ENCODE measurements at regions not wholly inside any gene's neighbourhood (a gene's known extent, or its start where the extent isn't known, plus 50 kb on each side); places are given as distances from the start of the nearest gene placed in this dataset.

- no peak for DNase-seq
- intact Hi-C loops (cut with DNase I): no loop called here
These were observed 105.9 kb upstream of the RPL38 start for GRCh38 chr17:74097450-74098135.

- intact Hi-C loops (cut with DNase I): no loop called here
- DNase-seq: no peak
These were observed 105.1 kb upstream of the RPL38 start for GRCh38 chr17:74098136-74099024.

GRCh38 chr17:74099442-74100340, 103.8 kb upstream of the RPL38 start:
- intact Hi-C loops (cut with DNase I): no loop called here
- no peak for DNase-seq

- intact Hi-C loops (cut with DNase I): no loop called here
- no peak for DNase-seq
These were observed 98.6 kb upstream of the RPL38 start for GRCh38 chr17:74104921-74105320.

- intact Hi-C loops (cut with DNase I): no loop called here
- DNase-seq: no peak
These were observed 96.4 kb upstream of the RPL38 start for GRCh38 chr17:74107107-74107506.

- DNase-seq: no peak
- intact Hi-C loops (cut with DNase I): no loop called here
These were observed 95.3 kb upstream of the RPL38 start for GRCh38 chr17:74108126-74108705.

- intact Hi-C loops (cut with DNase I): no loop called here
- no peak for DNase-seq
These were observed 93.0 kb upstream of the RPL38 start for GRCh38 chr17:74110467-74110866.

GRCh38 chr17:74113326-74113725, 90.2 kb upstream of the RPL38 start:
- intact Hi-C loops (cut with DNase I): no loop called here
- no peak for DNase-seq

- no peak for DNase-seq
- intact Hi-C loops (cut with DNase I): no loop called here
These were observed 89.5 kb upstream of the RPL38 start for GRCh38 chr17:74113952-74114351.

GRCh38 chr17:74114881-74115470, 88.5 kb upstream of the RPL38 start:
- intact Hi-C loops (cut with DNase I): no loop called here
- DNase-seq: no peak

GRCh38 chr17:74115586-74115985, 87.9 kb upstream of the RPL38 start:
- no peak for DNase-seq
- intact Hi-C loops (cut with DNase I): no loop called here

GRCh38 chr17:74116087-74116717, 87.3 kb upstream of the RPL38 start:
- DNase-seq: no peak
- intact Hi-C loops (cut with DNase I): no loop called here

GRCh38 chr17:74117087-74117698, 86.3 kb upstream of the RPL38 start:
- DNase-seq: no peak
- intact Hi-C loops (cut with DNase I): no loop called here

GRCh38 chr17:74117999-74118421, 85.5 kb upstream of the RPL38 start:
- peak in 10 of 42 donors; percentile 15 to 46 (median 24) for DNase-seq
- intact Hi-C loops (cut with DNase I): no loop called here

GRCh38 chr17:74118504-74118903, 85.0 kb upstream of the RPL38 start:
- intact Hi-C loops (cut with DNase I): no loop called here
- DNase-seq: peak in 1 of 42 donors; percentile 19

GRCh38 chr17:74119049-74119580, 84.4 kb upstream of the RPL38 start:
- intact Hi-C loops (cut with DNase I): no loop called here
- DNase-seq: peak in 2 of 42 donors; percentile 15 to 19

GRCh38 chr17:74119965-74120364, 83.5 kb upstream of the RPL38 start:
- peak in 5 of 42 donors; percentile 10 to 42 (median 31) for DNase-seq
- intact Hi-C loops (cut with DNase I): no loop called here

GRCh38 chr17:74123350-74123749, 80.1 kb upstream of the RPL38 start:
- intact Hi-C loops (cut with DNase I): no loop called here
- DNase-seq: peak in 6 of 42 donors; percentile 14 to 44 (median 26)

Measured in head of caudate nucleus (tissue), 42 donors.